ENCODE measurements at regions not wholly inside any gene's neighbourhood (a gene's known extent, or its start where the extent isn't known, plus 50 kb on each side); places are given as distances from the start of the nearest gene placed in this dataset.
"Not testable (repeated sequence)": the region's sequence is repeated elsewhere in the genome, so short reads cannot be mapped to it uniquely, and the experiment has no call there.

- ATAC-seq, H3K27me3 Mint-ChIP-seq, H3K4me3 Mint-ChIP-seq, DNase-seq, H3K9me3 Mint-ChIP-seq, H3K4me1 Mint-ChIP-seq, H3K36me3 Mint-ChIP-seq, H3K27ac Mint-ChIP-seq, POLR2A ChIA-PET: not testable (repeated sequence)
These were observed 643.6 kb downstream of the PLOD2 start for GRCh38 chr3:145517416-145517815.

GRCh38 chr3:145518639-145519038 is 642.3 kb downstream of the PLOD2 start:
- DNase-seq (no peak), ATAC-seq (no peak)
- H3K4me1 Mint-ChIP-seq: no peaks in the 10 kb centered on the region
- peaks cover 0 to 7% (median 0%) of the 10 kb centered on the region in 9 donors for H3K9me3 Mint-ChIP-seq
- no peak overlapping the region for H3K27ac Mint-ChIP-seq
- H3K27me3 Mint-ChIP-seq: no peaks in the 10 kb centered on the region
- no peak overlapping the region for H3K4me3 Mint-ChIP-seq
- POLR2A ChIA-PET: no interaction called here
- H3K36me3 Mint-ChIP-seq: no peaks in the 10 kb centered on the region

GRCh38 chr3:145519398-145520047 is 641.5 kb downstream of the PLOD2 start:
- Mint-ChIP-seq H3K36me3 (no peaks in the 10 kb centered on the region), H3K9me3 (peaks cover 0 to 7% (median 0%) of the 10 kb centered on the region in 9 donors), H3K4me1 (no peaks in the 10 kb centered on the region), H3K27me3 (no peaks in the 10 kb centered on the region), H3K27ac (no peak overlapping the region), H3K4me3 (no peak overlapping the region)
- DNase-seq: no peak
- ATAC-seq: no peak
- POLR2A ChIA-PET: no interaction called here

GRCh38 chr3:145522179-145522578 is 638.8 kb downstream of the PLOD2 start:
- no peak overlapping the region for H3K4me3 Mint-ChIP-seq
- H3K4me1 Mint-ChIP-seq: no peaks in the 10 kb centered on the region
- H3K27me3 Mint-ChIP-seq: no peaks in the 10 kb centered on the region
- POLR2A ChIA-PET: no interaction called here
- peaks cover 0 to 14% (median 0%) of the 10 kb centered on the region in 9 donors for H3K9me3 Mint-ChIP-seq
- ATAC-seq: no peak
- H3K36me3 Mint-ChIP-seq: no peaks in the 10 kb centered on the region
- no peak overlapping the region for H3K27ac Mint-ChIP-seq
- no peak for DNase-seq

- H3K36me3 Mint-ChIP-seq: no peaks in the 10 kb centered on the region
- ATAC-seq: no peak
- POLR2A ChIA-PET: no interaction called here
- no peak for DNase-seq
- H3K4me3 Mint-ChIP-seq: no peak overlapping the region
- H3K27ac Mint-ChIP-seq: no peak overlapping the region
- H3K27me3 Mint-ChIP-seq: no peaks in the 10 kb centered on the region
- H3K4me1 Mint-ChIP-seq: no peaks in the 10 kb centered on the region
- peaks cover 0 to 12% (median 0%) of the 10 kb centered on the region in 9 donors for H3K9me3 Mint-ChIP-seq
These were observed 637.9 kb downstream of the PLOD2 start for GRCh38 chr3:145522893-145523651.

GRCh38 chr3:145531548-145531947 is 629.4 kb downstream of the PLOD2 start:
- H3K36me3 Mint-ChIP-seq: no peaks in the 10 kb centered on the region
- ATAC-seq (no peak), DNase-seq (no peak)
- H3K4me1 Mint-ChIP-seq: no peaks in the 10 kb centered on the region
- H3K27me3 Mint-ChIP-seq: no peaks in the 10 kb centered on the region
- peaks cover 0 to 11% (median 0%) of the 10 kb centered on the region in 9 donors for H3K9me3 Mint-ChIP-seq
- no peak overlapping the region for H3K27ac Mint-ChIP-seq
- POLR2A ChIA-PET: no interaction called here
- H3K4me3 Mint-ChIP-seq: no peak overlapping the region

GRCh38 chr3:145533696-145534095 is 627.3 kb downstream of the PLOD2 start:
- Mint-ChIP-seq H3K4me3 (no peak overlapping the region), H3K27me3 (no peaks in the 10 kb centered on the region), H3K9me3 (peaks cover 0 to 26% (median 0%) of the 10 kb centered on the region in 9 donors), H3K4me1 (no peaks in the 10 kb centered on the region), H3K27ac (peak overlapping the region in 1 of 10 donors; percentile 31), H3K36me3 (no peaks in the 10 kb centered on the region)
- DNase-seq (no peak), ATAC-seq (no peak)
- POLR2A ChIA-PET: no interaction called here

- POLR2A ChIA-PET: no interaction called here
- Mint-ChIP-seq H3K27me3 (no peaks in the 10 kb centered on the region), H3K4me3 (no peak overlapping the region), H3K4me1 (no peaks in the 10 kb centered on the region), H3K27ac (no peak overlapping the region), H3K9me3 (peaks cover 0 to 26% (median 2%) of the 10 kb centered on the region in 9 donors), H3K36me3 (no peaks in the 10 kb centered on the region)
- DNase-seq: no peak
- ATAC-seq: no peak
These were observed 624.5 kb downstream of the PLOD2 start for GRCh38 chr3:145536461-145536860.

GRCh38 chr3:145550522-145550921 is 610.5 kb downstream of the PLOD2 start:
- no peak for ATAC-seq
- no peak for DNase-seq
- H3K36me3 Mint-ChIP-seq: no peaks in the 10 kb centered on the region
- POLR2A ChIA-PET: no interaction called here
- H3K27me3 Mint-ChIP-seq: no peaks in the 10 kb centered on the region
- H3K4me1 Mint-ChIP-seq: peaks cover 0 to 2% (median 0%) of the 10 kb centered on the region in 4 donors
- H3K4me3 Mint-ChIP-seq: no peak overlapping the region
- H3K27ac Mint-ChIP-seq: no peak overlapping the region
- peaks cover 0 to 33% (median 12%) of the 10 kb centered on the region in 9 donors for H3K9me3 Mint-ChIP-seq

GRCh38 chr3:145557405-145557804 is 603.6 kb downstream of the PLOD2 start:
- Mint-ChIP-seq H3K9me3 (peaks cover 0 to 41% (median 7%) of the 10 kb centered on the region in 9 donors), H3K27me3 (no peaks in the 10 kb centered on the region), H3K27ac (no peak overlapping the region), H3K4me1 (peaks cover 0 to 2% (median 0%) of the 10 kb centered on the region in 4 donors), H3K36me3 (no peaks in the 10 kb centered on the region), H3K4me3 (no peak overlapping the region)
- ATAC-seq (no peak), DNase-seq (no peak)
- POLR2A ChIA-PET: no interaction called here

- no peak for ATAC-seq
- POLR2A ChIA-PET: interaction anchor here (0.5 kb wide), 1 partner anchor 22 kb away, joined by 3 read pairs; no protein-coding TSS in a partner anchor
- Mint-ChIP-seq H3K4me3 (no peak overlapping the region), H3K36me3 (no peaks in the 10 kb centered on the region), H3K27me3 (no peaks in the 10 kb centered on the region), H3K4me1 (no peaks in the 10 kb centered on the region), H3K27ac (peak overlapping the region in 1 of 10 donors; percentile 38), H3K9me3 (peaks cover 0 to 16% (median 8%) of the 10 kb centered on the region in 9 donors)
- no peak for DNase-seq
These were observed 582.5 kb downstream of the PLOD2 start for GRCh38 chr3:145578471-145578870.

- ATAC-seq: no peak
- no peak for DNase-seq
- H3K27ac Mint-ChIP-seq: no peak overlapping the region
- POLR2A ChIA-PET: no interaction called here
- peaks cover 0 to 3% (median 0%) of the 10 kb centered on the region in 5 donors for H3K27me3 Mint-ChIP-seq
- H3K4me3 Mint-ChIP-seq: no peak overlapping the region
- no peaks in the 10 kb centered on the region for H3K4me1 Mint-ChIP-seq
- H3K36me3 Mint-ChIP-seq: no peaks in the 10 kb centered on the region
- peaks cover 0 to 16% (median 1%) of the 10 kb centered on the region in 9 donors for H3K9me3 Mint-ChIP-seq
These were observed 579.3 kb downstream of the PLOD2 start for GRCh38 chr3:145581694-145582093.

GRCh38 chr3:145604851-145605250 is 556.1 kb downstream of the PLOD2 start:
- Mint-ChIP-seq H3K27me3 (no peaks in the 10 kb centered on the region), H3K27ac (no peak overlapping the region), H3K4me1 (no peaks in the 10 kb centered on the region), H3K36me3 (no peaks in the 10 kb centered on the region), H3K4me3 (no peak overlapping the region), H3K9me3 (peaks cover 0 to 30% (median 4%) of the 10 kb centered on the region in 9 donors)
- ATAC-seq (no peak), DNase-seq (no peak)
- POLR2A ChIA-PET: no interaction called here

Measured in naive thymus-derived CD8-positive, alpha-beta T cell (primary cell).